GM12864 (cell line): ENCODE measurements at regions not wholly inside any gene's neighbourhood (a gene's known extent, or its start where the extent isn't known, plus 50 kb on each side); places are given as distances from the start of the nearest gene placed in this dataset.

ENCODE experiments used
- DNase-seq: peaks from one replicate; pipeline ENCODE4 v3.0.0-alpha.2; 2011; ENCODE audit warnings: low read depth
- H3K4me3 ChIP-seq: 2 replicates; pipeline ENCODE4 v1.5.1; 2011; ENCODE audit warnings: mild to moderate bottlenecking, low read depth, low read length, control low read depth
- CTCF ChIP-seq: IDR thresholded peaks from 2 replicates; pipeline ENCODE4 v1.5.1; 2011; ENCODE audit warnings: low read depth, mild to moderate bottlenecking, moderate library complexity, low read length, control low read depth, inconsistent platforms; ENCODE audit errors: missing control alignments

GRCh38 chr16:20242568-20243255 is 84.6 kb downstream of the GP2 start:
- no peak overlapping the region for H3K4me3 ChIP-seq
- TF ChIP-seq CTCF: no peak
- no peak for DNase-seq

- no peak for DNase-seq
- no peak for TF ChIP-seq CTCF
- H3K4me3 ChIP-seq: no peak overlapping the region
Measured at GRCh38 chr16:20241321-20241720, 86.0 kb downstream of the GP2 start.

- no peak for DNase-seq
- no peak overlapping the region for H3K4me3 ChIP-seq
- no peak for TF ChIP-seq CTCF
Measured at GRCh38 chr16:20236579-20237289, 90.6 kb downstream of the GP2 start.

- H3K4me3 ChIP-seq: no peak overlapping the region
- no peak for DNase-seq
- TF ChIP-seq CTCF: no peak
Measured at GRCh38 chr16:20225228-20225733, 102.0 kb downstream of the GP2 start.

- no peak overlapping the region for H3K4me3 ChIP-seq
- DNase-seq: no peak
- TF ChIP-seq CTCF: no peak
Measured at GRCh38 chr16:20221208-20221607, 106.1 kb downstream of the GP2 start.

GRCh38 chr16:20218093-20218492 is 109.2 kb downstream of the GP2 start:
- no peak overlapping the region for H3K4me3 ChIP-seq
- DNase-seq: no peak
- TF ChIP-seq CTCF: no peak
